ENCODE measurements at regions not wholly inside any gene's neighbourhood (a gene's known extent, or its start where the extent isn't known, plus 50 kb on each side); places are given as distances from the start of the nearest gene placed in this dataset.

DNA sequence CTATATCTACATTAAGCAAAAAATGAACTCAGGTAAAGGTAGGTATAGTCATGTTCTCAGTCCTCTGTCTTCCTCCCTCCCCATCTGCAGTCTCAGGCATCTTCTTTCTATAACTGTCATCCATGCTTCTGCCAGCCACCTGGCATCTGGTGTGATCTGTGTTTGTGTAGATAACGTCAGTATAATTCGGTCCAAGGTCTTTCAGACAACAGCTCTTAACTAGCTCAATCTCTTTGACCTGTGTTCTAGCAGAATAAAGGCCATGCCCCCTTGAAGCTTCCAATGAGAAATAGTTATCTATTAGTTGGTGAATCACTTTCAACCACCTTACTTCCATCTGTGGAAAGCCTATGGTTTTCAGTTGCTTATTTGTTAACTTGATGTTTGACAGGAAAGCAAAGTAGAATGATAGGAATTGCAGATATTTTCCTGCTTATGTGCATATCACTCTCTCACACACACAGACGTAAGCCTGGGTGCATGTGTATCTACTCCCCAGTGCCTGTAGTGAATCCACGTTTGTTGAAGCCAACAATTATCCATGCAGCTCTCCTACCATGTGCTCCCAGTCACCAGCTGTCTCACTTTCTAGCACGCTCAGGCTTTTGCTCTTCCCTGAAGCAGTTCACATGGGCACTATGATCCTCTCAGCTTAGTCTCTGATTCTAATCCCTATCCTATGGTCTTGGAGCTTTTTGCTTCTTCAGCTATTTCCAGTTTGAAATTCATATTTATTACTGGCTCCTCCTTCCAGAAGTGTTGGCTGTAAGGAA lies 433.7 kb upstream of the MANEA start:
- no peak for DNase-seq

DNA sequence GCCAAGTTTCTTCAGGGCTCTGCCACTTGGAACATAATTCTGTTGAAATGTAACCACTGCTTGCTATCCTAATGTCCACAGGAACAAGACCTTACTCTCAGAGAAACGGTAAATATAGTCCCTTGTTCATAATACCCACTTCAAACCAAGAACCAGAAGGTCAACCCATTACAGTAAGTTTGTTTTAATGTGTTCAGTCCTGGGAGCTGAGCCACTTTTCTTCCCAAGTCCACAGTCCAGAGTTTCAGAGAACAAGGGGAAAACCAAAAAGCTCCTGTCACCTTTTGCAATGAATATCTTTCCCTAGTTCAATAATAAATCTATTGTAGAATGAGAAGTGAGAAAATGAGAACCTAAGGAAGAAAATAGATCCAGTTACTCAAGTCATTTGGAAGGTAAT lies 431.9 kb upstream of the MANEA start:
- no peak for DNase-seq

DNA sequence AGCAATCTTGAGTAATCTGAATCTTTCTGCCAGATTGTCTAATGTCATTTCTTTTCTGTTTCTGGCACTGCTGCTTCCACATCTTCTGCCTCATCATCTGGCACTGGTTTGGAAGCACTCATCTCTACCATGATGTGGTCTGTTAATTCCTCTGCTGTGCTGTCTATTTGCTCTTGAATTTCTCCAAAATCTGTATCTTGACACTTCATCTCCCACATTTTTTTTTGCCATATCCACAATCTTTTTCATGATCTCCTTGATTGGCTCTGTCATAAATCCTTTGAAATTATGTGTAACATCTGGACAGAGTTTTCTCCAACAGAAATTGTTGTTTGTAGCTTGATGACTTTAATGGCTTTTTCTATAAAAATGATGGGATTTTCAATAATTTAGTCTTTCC lies 417.8 kb upstream of the MANEA start:
- no peak for DNase-seq

DNA sequence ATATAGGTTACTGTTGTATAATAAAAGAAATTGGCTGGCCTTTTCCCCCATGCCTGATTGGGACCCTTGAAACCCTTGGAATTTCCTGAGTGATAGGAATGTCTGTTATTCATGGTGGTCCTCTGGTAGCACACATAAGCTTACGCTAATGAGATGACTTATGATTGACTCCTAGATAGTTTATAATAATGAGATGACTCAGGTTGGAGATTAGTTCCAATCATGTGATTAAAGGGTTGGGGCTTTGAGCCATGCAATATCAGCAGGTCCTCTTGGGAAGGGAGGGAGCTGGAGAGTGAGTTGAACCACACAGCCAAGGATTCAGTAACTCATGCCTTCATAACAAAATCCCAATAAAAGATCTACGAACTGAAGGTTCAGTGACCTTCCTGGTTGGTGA lies 407.6 kb upstream of the MANEA start:
- DNase-seq = no peak

DNA sequence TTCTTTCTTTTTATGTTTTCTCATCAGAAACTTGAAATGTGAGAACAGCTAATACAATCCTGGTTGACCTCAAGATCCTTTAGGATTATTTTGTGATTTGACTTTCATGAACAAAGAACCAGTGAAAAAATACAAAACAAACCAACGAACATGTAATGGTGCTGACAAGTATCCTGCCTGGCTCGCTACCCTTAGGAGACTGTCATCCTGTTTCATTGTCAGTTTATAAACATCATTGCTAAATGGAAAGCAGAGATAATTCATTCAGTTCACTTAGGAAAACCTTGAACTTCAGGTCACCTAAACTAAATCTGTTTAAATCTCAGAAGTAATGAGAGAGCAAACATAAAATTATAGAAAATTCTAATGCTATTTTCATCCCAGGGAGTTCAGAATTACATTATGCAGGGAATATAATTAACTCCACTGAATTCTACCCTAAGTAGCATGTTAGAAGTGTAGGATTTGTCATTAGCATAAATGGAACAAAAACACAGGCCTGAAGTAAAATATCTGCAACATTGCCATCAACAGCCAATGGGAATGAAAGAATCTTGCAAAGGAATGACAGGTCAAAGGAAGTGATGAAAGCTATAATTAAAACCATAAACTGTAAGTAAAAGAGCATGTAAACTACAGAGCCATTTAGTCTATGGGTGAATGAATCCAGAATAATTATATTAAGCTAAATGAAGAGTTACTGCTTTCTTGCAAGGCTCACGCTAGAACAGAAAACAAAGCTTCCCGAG lies 401.2 kb upstream of the MANEA start:
- DNase-seq = no peak

- no peak for DNase-seq
These were observed 391.5 kb upstream of the MANEA start for GRCh38 chr6:95185874-95186273.

DNA sequence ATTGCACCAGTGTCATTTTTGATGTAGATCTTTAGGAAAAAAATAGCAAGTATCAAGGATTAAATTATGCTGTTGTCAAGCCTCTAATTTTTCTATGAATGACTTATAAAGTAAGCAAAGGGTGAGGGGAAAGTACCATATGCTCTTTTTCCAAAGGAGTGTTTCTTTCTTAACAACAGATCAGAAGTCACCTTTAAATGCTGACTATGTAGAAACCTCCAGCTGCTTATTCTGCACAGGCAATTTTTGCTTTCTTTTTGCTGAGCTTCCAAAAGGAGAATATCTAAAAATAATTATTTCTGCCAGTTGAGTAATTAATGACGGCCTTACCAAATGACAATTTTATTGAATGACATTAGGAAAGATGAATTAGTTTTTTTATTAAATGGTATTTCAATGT lies 390.6 kb upstream of the MANEA start:
- DNase-seq = no peak

- DNase-seq = no peak
These were observed 379.7 kb upstream of the MANEA start for GRCh38 chr6:95197590-95197989.

- DNase-seq = no peak
These were observed 374.1 kb upstream of the MANEA start for GRCh38 chr6:95203153-95203754.

DNA sequence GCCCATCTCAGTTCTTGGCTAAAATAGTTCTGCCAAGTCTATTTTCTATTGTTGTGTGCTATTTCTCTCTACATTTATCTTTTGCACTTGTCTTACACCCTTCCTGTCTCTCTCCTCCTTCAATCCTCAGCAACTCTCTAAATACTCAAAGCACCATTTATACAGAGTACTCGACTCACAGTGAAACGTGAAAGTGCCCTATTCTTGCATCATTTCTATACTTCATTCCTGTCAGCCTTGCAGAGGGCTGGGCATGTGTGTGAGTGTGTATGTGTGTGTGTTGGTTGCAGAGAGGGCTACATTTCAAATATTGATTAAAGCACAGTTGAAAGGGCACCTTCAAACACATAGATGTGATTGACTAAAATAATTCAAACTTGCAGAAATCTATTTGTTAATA lies 373.2 kb upstream of the MANEA start:
- DNase-seq = no peak

- DNase-seq = no peak
These were observed 368.7 kb upstream of the MANEA start for GRCh38 chr6:95208621-95209020.

- DNase-seq = no peak
These were observed 368.3 kb upstream of the MANEA start for GRCh38 chr6:95209074-95209473.

DNA sequence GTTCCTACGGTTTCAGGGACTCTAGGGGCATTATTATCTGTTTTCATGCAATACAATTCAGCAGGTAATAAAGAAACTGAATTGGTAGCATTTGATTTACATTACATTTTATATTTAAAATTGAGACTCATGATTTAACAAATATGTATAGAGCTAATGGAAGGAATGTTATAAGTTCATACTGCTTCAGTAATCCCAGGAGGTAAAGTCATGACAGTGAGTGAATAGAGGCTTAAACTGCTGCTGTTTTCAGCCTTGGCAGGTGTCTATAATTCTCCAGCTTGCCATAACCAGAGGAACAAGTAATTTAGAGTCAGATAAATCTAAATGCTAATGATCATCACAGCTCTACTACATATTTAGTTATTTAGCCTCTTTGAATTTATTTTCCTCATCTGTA lies 360.8 kb upstream of the MANEA start:
- no peak for DNase-seq

GRCh38 chr6:95227351-95227750 lies 350.0 kb upstream of the MANEA start:
- DNase-seq = no peak

GRCh38 chr6:95228636-95229035 lies 348.7 kb upstream of the MANEA start:
- no peak for DNase-seq

DNA sequence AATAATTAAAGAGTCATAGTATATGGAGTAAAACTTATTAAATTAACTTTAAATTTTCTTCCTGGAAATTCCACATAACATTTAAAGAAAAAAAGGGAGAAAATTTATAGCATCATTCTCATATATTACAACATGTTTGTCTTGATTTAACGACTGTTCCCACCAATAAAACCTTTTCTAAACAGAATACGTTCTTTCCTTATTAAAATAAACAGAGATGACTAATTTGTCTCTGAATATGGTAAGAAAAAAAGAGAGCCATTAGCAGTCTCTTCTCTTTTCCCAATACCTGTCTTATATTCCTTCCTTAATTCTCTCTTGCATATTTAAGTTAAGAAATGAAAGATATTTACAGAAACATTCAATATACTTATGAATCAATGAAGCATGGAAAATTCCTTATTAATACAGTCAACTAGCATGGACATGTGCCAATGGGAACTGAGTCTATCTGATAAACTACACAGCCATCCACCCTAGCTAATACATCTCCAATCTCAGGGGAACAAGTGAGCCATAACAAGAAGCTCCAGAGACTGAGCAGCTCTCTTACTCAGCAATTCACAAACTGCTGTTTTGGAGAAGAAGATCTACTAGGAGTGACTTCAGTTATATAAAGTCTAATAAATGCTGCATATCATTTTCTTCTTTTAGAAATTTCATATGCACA lies 347.1 kb upstream of the MANEA start:
- DNase-seq = no peak

DNA sequence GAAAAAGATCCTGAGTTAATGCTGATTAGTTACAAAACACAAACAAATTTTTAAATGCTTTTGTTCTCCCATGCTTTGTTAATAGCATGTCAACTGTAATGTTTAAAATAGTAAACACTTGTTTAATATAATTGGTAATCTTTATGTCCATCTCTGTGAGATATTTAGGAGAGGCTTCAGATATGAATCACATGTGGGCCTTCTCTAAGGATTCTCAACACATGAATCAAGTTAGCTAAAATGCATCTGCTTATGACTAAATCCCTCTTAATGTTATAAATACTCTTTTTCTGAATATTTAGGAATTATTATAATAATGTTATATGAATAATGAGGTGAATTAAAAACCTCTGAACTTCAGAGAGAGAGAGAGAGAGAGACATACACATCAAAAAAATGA lies 345.9 kb upstream of the MANEA start:
- no peak for DNase-seq

DNA sequence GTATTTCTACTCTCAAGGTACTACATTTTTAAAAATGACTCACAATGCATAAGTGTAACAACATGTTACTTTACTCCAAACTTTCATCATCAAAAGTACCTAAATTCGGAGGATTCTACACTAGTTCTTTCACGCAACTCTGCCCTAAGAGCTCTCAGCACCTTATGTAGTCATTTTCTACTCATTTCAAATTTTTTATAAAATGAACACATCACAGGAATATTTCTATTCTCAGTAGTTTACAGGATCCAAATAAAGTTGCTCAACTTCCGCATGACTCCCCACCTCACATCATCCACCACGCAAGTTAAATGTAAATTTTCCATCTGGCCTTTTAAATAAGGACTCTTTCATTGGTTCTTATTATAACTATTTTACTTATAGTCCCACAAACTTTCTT lies 344.9 kb upstream of the MANEA start:
- DNase-seq = no peak

DNA sequence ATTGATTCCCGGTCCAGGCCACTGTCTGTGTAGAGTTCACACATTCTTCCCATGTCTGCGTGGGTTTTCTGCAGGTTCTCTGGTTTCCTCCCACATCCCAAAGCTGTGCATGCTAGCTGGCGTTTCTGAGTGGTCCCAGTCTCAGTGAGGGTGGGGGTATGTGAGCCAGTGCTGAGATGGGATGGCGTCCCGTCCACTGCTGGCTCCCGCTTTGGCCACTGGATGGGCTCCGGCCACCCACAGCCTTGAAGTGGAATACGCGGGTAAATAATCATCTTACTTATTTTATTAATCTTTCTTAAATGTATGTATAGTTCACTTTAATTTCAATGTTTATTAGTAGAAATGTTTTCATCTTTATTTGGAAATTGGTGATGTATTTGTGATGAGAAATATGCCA lies 343.5 kb upstream of the MANEA start:
- no peak for DNase-seq

DNA sequence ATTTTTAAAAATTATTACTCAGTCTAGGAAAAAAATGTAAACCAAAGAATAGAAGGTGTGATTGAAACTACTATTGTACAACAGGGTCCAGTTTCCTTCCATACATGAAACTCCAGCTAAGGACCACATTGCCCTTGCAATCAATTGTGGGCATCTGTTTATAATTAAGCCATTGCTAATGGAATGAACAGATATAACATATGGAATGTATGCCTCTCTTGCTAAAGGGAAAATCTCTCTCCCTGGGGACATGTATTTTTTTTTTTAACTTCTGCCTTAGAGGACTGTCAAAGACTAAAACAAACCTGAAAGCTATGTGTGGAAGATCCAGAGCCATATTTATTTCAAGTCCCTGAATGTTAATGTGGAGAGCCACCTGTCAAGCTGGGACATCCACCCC lies 336.8 kb upstream of the MANEA start:
- DNase-seq = no peak

DNA sequence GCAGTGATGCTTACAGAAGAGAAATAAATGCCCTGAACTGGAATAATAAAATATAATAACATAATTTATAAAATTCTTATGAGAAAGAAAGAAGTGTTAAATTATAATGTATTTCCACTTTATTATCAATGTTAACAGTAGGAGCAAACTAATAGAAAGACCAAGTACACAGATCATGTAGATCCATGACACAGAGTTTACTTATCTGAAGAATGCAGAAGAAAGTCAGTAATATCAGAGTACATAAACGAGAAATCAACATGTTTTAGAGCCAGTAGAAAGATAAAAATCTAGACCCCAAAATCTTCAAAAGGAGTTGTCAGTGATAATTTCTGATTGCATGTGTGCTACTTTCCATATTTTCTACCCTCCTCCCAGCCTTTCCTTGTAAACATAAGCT lies 334.8 kb upstream of the MANEA start:
- no peak for DNase-seq

GRCh38 chr6:95243053-95243452 lies 334.3 kb upstream of the MANEA start:
- no peak for DNase-seq

- DNase-seq = no peak
These were observed 332.6 kb upstream of the MANEA start for GRCh38 chr6:95244751-95245150.

DNA sequence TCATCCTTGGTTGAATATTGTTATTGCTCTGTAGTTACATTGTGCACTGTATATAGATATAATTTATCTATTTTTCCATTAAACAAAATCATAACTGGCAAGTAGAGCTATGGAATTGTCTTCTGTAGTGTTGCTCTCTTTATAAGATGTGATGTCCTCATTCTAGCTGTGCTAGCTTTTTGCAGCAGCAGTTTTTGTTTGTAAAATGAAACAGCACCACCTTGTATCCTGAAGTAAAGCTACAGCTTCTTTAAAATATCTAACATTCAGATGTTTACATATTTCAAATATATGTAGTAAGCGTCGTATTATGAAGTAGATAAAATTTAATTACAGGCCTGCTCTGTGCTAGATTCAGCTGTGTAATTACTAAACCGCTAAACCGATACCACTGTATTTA lies 328.8 kb upstream of the MANEA start:
- no peak for DNase-seq
